ENCODE measurements at regions not wholly inside any gene's neighbourhood (a gene's known extent, or its start where the extent isn't known, plus 50 kb on each side); places are given as distances from the start of the nearest gene placed in this dataset.

DNA sequence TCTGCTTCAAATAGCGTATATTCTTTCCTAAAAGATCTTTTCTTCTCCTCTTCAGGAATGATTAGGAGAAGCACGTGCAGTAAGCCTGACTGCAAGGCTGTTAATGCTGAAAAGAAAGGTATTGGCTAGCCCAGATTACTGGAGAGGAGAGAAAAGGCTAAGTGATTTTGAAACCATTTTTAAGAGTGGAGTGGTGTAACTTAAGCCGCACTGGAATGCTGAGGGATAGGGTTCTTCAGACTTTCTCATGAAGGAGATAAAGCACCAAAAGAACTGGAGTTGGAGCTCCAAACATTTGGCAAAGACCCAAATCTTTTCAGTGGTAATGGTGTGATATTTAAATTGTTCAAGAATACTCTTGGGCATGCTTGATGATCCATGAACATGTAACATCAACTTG lies 388.3 kb downstream of the COG6 start:
- TF ChIP-seq, protein P1, sequence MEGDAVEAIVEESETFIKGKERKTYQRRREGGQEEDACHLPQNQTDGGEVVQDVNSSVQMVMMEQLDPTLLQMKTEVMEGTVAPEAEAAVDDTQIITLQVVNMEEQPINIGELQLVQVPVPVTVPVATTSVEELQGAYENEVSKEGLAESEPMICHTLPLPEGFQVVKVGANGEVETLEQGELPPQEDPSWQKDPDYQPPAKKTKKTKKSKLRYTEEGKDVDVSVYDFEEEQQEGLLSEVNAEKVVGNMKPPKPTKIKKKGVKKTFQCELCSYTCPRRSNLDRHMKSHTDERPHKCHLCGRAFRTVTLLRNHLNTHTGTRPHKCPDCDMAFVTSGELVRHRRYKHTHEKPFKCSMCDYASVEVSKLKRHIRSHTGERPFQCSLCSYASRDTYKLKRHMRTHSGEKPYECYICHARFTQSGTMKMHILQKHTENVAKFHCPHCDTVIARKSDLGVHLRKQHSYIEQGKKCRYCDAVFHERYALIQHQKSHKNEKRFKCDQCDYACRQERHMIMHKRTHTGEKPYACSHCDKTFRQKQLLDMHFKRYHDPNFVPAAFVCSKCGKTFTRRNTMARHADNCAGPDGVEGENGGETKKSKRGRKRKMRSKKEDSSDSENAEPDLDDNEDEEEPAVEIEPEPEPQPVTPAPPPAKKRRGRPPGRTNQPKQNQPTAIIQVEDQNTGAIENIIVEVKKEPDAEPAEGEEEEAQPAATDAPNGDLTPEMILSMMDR (IDR thresholded peaks at IDR 0.05): no peak
- TF ChIP-seq POLR2AphosphoS5 (IDR thresholded peaks at IDR 0.05): no peak
- TF ChIP-seq POLR2A (IDR thresholded peaks at IDR 0.05): no peak

Measured in breast epithelium (tissue), 3 donors.